ENCODE measurements at regions not wholly inside any gene's neighbourhood (a gene's known extent, or its start where the extent isn't known, plus 50 kb on each side); places are given as distances from the start of the nearest gene placed in this dataset.

- TF ChIP-seq CSRNP3 (CRISPR knock-in tag; IDR thresholded peaks at IDR 0.05) (no peak), ZNF565 (CRISPR knock-in tag; conservative IDR thresholded peaks at IDR 0.05; ENCODE audit: low read depth) (no peak), TCF4 (CRISPR knock-in tag; IDR thresholded peaks at IDR 0.05; ENCODE audit: borderline replicate concordance) (no peak), ZFP30 (CRISPR knock-in tag; IDR thresholded peaks at IDR 0.05) (no peak), ISL1 (CRISPR knock-in tag; IDR thresholded peaks at IDR 0.05) (no peak), GLIS3 (CRISPR knock-in tag; IDR thresholded peaks at IDR 0.05) (no peak), SNAI2 (CRISPR knock-in tag; IDR thresholded peaks at IDR 0.05) (no peak), ZNF70 (CRISPR knock-in tag; IDR thresholded peaks at IDR 0.05) (no peak), ZNF8 (CRISPR knock-in tag; IDR thresholded peaks at IDR 0.05) (no peak), ZC3H10 (CRISPR knock-in tag; IDR thresholded peaks at IDR 0.05) (no peak), ARNTL (CRISPR knock-in tag; IDR thresholded peaks at IDR 0.05; ENCODE audit: borderline replicate concordance, low read depth) (no peak), ESRRG (CRISPR knock-in tag; IDR thresholded peaks at IDR 0.05) (no peak), BACH2 (CRISPR knock-in tag; IDR thresholded peaks at IDR 0.05; ENCODE audit: borderline replicate concordance) (no peak), CSDC2 (CRISPR knock-in tag; IDR thresholded peaks at IDR 0.05) (no peak), TOX (CRISPR knock-in tag; IDR thresholded peaks at IDR 0.05; ENCODE audit: borderline replicate concordance) (no peak)
- TF ChIP-seq, protein P1, sequence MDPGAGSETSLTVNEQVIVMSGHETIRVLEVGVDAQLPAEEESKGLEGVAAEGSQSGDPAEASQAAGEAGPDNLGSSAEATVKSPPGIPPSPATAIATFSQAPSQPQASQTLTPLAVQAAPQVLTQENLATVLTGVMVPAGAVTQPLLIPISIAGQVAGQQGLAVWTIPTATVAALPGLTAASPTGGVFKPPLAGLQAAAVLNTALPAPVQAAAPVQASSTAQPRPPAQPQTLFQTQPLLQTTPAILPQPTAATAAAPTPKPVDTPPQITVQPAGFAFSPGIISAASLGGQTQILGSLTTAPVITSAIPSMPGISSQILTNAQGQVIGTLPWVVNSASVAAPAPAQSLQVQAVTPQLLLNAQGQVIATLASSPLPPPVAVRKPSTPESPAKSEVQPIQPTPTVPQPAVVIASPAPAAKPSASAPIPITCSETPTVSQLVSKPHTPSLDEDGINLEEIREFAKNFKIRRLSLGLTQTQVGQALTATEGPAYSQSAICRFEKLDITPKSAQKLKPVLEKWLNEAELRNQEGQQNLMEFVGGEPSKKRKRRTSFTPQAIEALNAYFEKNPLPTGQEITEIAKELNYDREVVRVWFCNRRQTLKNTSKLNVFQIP (CRISPR knock-in tag; IDR thresholded peaks at IDR 0.05; ENCODE audit: borderline replicate concordance, low read depth) = no peak
- TF ChIP-seq, protein P2, sequence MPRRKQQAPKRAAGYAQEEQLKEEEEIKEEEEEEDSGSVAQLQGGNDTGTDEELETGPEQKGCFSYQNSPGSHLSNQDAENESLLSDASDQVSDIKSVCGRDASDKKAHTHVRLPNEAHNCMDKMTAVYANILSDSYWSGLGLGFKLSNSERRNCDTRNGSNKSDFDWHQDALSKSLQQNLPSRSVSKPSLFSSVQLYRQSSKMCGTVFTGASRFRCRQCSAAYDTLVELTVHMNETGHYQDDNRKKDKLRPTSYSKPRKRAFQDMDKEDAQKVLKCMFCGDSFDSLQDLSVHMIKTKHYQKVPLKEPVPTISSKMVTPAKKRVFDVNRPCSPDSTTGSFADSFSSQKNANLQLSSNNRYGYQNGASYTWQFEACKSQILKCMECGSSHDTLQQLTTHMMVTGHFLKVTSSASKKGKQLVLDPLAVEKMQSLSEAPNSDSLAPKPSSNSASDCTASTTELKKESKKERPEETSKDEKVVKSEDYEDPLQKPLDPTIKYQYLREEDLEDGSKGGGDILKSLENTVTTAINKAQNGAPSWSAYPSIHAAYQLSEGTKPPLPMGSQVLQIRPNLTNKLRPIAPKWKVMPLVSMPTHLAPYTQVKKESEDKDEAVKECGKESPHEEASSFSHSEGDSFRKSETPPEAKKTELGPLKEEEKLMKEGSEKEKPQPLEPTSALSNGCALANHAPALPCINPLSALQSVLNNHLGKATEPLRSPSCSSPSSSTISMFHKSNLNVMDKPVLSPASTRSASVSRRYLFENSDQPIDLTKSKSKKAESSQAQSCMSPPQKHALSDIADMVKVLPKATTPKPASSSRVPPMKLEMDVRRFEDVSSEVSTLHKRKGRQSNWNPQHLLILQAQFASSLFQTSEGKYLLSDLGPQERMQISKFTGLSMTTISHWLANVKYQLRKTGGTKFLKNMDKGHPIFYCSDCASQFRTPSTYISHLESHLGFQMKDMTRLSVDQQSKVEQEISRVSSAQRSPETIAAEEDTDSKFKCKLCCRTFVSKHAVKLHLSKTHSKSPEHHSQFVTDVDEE (CRISPR knock-in tag; IDR thresholded peaks at IDR 0.05) = no peak
- no peak for ATAC-seq
These were observed 308.7 kb upstream of the SGK1 start for GRCh38 chr6:134626589-134626988.

DNA sequence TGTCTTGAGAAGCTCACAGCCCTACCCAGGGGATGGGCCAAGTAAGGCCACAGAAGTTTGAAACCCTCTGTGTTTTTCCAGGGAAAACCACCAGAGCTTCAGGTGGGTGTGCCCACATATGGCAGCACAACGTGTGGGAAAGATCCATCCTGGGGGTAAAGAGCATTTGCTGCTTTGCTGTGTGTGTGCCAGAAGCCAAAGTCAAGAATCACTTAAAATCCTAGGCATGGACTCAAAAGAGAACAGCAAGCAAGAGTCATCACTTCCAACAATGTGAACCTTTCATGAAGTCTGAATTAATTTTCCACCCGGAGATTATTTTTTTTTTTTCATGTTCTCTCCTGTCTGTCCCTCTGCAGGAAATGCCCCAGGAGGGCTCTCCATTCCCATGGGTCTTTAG lies 308.2 kb upstream of the SGK1 start:
- TF ChIP-seq ZFP30 (CRISPR knock-in tag; IDR thresholded peaks at IDR 0.05) = no peak
- TF ChIP-seq RARB (CRISPR knock-in tag; IDR thresholded peaks at IDR 0.05) = no peak
- no peak for TF ChIP-seq ZC3H10 (CRISPR knock-in tag; IDR thresholded peaks at IDR 0.05)
- no peak for TF ChIP-seq BACH2 (CRISPR knock-in tag; IDR thresholded peaks at IDR 0.05; ENCODE audit: borderline replicate concordance)
- no peak for TF ChIP-seq PPARA (CRISPR knock-in tag; IDR thresholded peaks at IDR 0.05; ENCODE audit: borderline replicate concordance)
- no peak for TF ChIP-seq CSRNP3 (CRISPR knock-in tag; IDR thresholded peaks at IDR 0.05)
- TF ChIP-seq OSR1 (CRISPR knock-in tag; IDR thresholded peaks at IDR 0.05) = no peak
- TF ChIP-seq SNAI2 (CRISPR knock-in tag; IDR thresholded peaks at IDR 0.05) = no peak
- no peak for TF ChIP-seq CSDC2 (CRISPR knock-in tag; IDR thresholded peaks at IDR 0.05)
- no peak for TF ChIP-seq GLIS3 (CRISPR knock-in tag; IDR thresholded peaks at IDR 0.05)
- no peak for TF ChIP-seq ISL1 (CRISPR knock-in tag; IDR thresholded peaks at IDR 0.05)
- no peak for TF ChIP-seq ZNF70 (CRISPR knock-in tag; IDR thresholded peaks at IDR 0.05)
- TF ChIP-seq, protein P1 (CRISPR knock-in tag; IDR thresholded peaks at IDR 0.05; ENCODE audit: borderline replicate concordance, low read depth) = no peak

DNA sequence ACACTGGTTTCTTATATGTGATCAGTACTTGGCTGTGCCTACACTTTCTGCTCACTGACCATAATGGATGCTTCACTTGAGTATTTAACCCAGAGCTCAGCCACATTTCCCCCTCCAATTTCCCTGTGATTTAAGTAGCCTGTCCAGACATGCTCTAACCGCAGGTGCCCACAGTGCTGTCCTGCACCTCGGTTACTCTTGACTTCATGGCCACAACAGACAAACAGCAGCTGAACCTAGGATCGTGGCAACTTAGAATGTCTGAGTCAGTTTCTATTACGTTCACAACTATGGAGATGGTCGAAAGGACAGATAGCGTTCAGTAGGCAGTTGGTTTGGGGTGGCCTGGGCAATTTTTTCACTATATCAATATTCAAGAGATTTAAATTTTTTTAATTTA lies 306.9 kb upstream of the SGK1 start:
- TF ChIP-seq, protein P1 (CRISPR knock-in tag; IDR thresholded peaks at IDR 0.05; ENCODE audit: borderline replicate concordance, low read depth) = no peak
- TF ChIP-seq TCF4 (CRISPR knock-in tag; IDR thresholded peaks at IDR 0.05; ENCODE audit: borderline replicate concordance) (no peak), ARNTL (CRISPR knock-in tag; IDR thresholded peaks at IDR 0.05; ENCODE audit: borderline replicate concordance, low read depth) (no peak), ZC3H10 (CRISPR knock-in tag; IDR thresholded peaks at IDR 0.05) (no peak), PPARA (CRISPR knock-in tag; IDR thresholded peaks at IDR 0.05; ENCODE audit: borderline replicate concordance) (no peak), SNAI2 (CRISPR knock-in tag; IDR thresholded peaks at IDR 0.05) (no peak), ESRRG (CRISPR knock-in tag; IDR thresholded peaks at IDR 0.05) (no peak), ZFP30 (CRISPR knock-in tag; IDR thresholded peaks at IDR 0.05) (no peak), CSRNP3 (CRISPR knock-in tag; IDR thresholded peaks at IDR 0.05) (no peak), ZNF8 (CRISPR knock-in tag; IDR thresholded peaks at IDR 0.05) (no peak), BACH2 (CRISPR knock-in tag; IDR thresholded peaks at IDR 0.05; ENCODE audit: borderline replicate concordance) (no peak), ZNF70 (CRISPR knock-in tag; IDR thresholded peaks at IDR 0.05) (no peak), GLIS3 (CRISPR knock-in tag; IDR thresholded peaks at IDR 0.05) (no peak), OSR1 (CRISPR knock-in tag; IDR thresholded peaks at IDR 0.05) (no peak), CSDC2 (CRISPR knock-in tag; IDR thresholded peaks at IDR 0.05) (no peak)
- TF ChIP-seq, protein P3, sequence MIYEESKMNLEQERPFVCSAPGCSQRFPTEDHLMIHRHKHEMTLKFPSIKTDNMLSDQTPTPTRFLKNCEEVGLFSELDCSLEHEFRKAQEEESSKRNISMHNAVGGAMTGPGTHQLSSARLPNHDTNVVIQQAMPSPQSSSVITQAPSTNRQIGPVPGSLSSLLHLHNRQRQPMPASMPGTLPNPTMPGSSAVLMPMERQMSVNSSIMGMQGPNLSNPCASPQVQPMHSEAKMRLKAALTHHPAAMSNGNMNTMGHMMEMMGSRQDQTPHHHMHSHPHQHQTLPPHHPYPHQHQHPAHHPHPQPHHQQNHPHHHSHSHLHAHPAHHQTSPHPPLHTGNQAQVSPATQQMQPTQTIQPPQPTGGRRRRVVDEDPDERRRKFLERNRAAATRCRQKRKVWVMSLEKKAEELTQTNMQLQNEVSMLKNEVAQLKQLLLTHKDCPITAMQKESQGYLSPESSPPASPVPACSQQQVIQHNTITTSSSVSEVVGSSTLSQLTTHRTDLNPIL (CRISPR knock-in tag; IDR thresholded peaks at IDR 0.05; ENCODE audit: low read depth) = no peak
- no peak for ATAC-seq

More for the DNA sequence above, 308.2 kb upstream of the SGK1 start:
- no peak for ATAC-seq

Measured in SK-N-SH treated with all-trans-retinoic acid at 6 μM for 48 hours (cell line).